ENCODE measurements at regions not wholly inside any gene's neighbourhood (a gene's known extent, or its start where the extent isn't known, plus 50 kb on each side); places are given as distances from the start of the nearest gene placed in this dataset.
"Not testable (repeated sequence)": the region's sequence is repeated elsewhere in the genome, so short reads cannot be mapped to it uniquely, and the experiment has no call there.

DNA sequence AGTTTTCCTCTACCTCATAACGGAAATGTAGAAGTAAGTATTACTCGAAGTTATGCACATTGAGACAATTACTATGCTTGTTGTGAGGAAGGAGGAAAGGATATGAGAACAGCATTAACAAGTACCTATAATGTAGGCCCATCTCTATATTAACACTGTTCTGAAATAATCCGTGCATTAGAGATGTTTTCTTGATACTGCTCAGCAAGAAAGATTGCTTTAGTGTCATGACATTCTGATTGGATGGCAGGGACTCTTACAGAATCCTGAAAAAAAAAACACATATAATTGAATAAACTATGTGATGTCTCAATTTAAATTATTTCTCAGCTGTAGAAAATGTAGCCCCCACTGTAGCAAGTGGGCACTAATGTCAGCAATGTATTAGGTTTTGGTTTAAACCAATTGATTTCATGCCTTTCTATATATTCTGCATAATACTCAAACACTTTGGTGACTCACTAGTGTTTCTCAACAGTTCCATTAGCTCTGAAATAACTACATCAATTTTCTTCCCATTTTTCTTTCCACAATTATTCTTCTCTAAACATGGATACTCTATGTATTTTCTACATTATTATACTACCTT, 598.3 kb upstream of the BCHE start:
- DNase-seq: no peak

GRCh38 chr3:166433060-166433459, 595.8 kb upstream of the BCHE start:
- DNase-seq: no peak

GRCh38 chr3:166425900-166426611, 588.8 kb upstream of the BCHE start:
- no peak for DNase-seq

DNA sequence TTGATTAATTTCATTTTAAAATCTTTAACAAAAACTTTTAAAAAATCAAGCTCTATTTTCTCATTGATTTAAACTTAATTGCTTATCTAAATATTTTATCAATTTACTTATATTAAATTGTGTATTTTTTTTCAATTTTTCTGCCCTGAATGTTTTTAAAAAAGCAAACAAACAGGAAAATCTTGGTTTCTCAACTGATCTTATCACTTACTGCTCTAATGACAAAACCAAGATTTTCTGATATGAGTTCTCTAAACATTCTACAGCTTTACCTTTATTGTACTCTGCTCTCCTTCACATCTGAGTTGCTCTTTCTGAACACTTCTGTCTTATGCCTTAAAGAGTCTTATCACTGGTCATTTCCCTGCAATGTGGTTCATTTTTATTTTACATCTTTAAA, 587.8 kb upstream of the BCHE start:
- no peak for DNase-seq

DNA sequence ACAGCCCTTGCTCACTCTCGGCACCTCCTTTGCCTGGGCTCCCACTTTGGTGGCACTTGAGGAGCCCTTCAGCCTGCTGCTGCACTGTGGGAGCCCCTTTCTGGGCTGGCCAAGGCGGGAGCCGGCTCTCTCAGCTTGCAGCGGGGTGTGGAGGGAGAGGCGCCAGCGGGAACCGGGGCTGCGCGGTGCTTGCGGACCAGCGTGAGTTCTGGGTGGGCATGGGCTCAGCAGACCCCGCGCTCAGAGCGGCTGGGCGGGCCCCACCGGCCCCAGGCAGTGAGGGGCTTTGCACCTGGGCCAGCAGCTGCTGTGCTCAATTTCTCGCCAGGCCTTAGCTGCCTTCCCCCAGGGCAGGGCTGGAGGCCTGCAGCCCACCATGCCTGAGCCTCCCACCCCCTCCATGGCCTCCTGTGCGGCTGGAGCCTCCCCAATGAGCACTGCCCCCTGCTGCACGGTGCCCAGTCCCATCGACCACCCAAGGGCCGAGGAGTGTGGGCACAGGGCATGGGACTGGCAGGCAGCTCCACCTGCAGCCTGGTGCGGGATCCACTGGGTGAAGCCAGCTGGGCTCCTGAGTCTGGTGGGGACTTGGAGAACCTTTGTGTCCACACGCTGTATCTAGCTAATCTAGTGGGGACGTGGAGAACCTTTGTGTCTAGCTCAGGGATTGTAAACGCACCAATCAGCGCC, 586.7 kb upstream of the BCHE start:
- DNase-seq: not testable (repeated sequence)

DNA sequence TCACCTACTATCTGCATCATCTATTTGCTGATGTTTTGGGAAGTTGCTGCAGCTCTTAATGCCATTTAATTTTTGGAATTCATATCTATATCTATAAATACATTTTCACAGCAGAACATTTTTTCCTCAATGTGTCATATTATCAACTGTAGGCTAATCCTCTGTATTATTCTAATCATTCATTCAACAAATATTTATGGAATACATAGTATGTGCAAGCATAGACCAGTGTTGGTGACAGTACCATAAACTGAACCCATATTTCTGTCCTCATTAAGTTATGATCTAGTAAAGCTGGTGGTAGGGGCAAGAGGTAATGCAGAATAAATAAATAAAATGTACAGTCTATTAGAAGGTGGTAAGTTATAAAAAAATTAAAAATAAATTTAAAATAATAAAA, 585.3 kb upstream of the BCHE start:
- no peak for DNase-seq

DNA sequence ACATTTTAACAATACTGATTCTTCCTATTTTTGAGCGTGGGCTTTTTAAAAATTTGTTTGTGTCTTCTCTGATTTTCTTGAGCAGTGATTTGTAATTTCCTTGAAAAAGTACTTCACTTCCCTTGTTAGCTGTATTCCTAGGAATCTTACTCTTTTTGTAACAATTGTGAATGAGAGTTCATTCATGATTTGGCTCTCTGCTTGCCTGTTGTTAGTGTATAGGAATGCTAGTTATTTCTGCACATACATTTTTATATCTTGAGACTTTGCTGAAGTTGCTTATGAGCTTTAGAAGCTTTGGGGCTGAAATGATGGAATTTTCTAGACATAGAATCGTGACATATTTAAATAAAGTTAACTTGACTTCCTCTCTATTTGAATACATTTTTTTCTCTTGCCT, 582.8 kb upstream of the BCHE start:
- DNase-seq: no peak

- no peak for DNase-seq
Measured at GRCh38 chr3:166405896-166406295, 568.7 kb upstream of the BCHE start.

DNA sequence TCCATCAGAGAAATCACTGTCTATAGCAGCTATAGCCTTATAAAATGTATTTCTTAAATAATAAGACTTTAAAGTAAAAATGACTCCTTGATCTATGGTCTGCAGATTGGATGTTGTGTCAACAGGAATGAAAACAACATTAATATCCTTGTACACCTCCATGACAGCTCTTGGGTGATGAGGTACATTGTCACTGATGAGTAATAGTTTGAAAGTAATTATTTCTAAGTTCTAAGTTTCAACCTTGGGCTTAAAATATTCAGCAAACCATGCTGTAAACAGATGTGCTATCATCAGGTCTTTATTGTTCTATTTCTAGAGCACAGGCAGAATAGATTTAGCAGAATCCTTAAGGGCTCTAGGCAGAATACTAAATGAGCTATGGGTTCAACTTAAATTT, 568.2 kb upstream of the BCHE start:
- DNase-seq: no peak

- no peak for DNase-seq
Measured at GRCh38 chr3:166390303-166390702, 553.1 kb upstream of the BCHE start.

DNA sequence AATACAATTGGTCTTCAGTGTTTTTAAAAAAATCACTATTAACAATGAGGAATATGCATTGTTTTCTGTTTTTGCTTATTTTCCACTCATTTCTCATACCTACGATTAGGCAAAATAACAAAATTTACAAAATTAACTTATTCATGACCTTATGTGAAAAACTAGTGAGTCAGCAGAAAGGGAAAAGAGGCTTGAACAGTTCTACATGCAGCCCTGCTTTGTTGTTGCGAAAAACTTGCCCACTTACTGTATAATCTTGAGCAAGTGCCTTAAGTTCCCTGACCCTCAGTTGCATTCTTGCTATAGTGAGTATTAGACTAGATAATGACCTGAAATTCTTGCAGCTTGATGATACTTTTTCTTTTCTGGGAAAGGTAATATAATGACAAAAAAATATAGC, 551.1 kb upstream of the BCHE start:
- DNase-seq: no peak

DNA sequence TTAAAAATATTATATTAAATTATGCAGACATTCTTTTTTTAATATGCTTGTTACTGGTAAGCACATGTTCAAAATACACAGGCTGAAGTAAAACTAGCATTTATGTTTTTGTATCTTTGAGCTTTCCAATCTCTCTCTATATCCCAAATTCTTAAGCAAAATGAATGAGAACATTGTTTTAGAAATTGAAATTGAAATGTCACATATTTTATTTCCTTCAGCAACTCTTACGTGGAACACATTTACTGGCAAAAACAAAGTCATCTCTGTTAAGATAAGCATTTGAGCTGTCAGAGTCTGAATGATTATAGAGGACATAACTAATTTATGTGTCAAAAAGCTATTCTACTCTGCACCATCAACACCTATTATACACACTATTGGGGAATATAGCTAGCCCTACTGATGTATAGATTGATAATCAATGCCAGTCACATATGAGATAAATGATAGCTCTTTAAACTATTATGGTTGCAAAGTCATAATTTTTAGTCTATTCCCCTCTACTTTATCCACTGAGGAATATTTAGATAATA, 535.4 kb upstream of the BCHE start:
- no peak for DNase-seq

DNA sequence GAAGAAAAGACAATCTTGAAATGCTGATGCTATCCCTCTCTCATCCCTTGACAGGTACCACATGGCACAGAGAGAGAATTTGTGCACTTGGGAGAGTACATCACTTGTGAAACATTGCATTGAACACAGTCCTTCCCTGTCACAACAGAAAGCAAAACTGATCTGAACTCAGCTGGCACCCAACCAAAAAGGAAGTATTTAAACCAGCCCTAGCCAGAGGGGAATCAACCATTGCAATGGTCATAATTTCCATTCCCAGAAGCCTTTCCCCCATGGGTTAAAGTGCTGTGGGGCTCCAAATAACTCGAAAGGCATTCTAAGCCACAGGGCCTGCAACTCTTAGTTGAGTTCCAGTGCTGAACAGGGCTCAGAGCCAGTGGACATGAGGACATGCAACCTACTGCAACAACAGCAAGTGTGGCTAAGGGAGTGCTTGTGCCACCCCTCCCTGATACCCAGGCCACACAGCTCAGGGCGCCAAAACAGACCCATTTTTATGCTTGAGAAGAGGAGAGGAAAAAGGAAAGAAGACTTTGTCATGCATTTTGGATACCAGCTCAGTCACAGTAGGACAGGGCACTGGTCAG, 530.8 kb upstream of the BCHE start:
- no peak for DNase-seq

GRCh38 chr3:166362698-166363097, 525.5 kb upstream of the BCHE start:
- DNase-seq: no peak

DNA sequence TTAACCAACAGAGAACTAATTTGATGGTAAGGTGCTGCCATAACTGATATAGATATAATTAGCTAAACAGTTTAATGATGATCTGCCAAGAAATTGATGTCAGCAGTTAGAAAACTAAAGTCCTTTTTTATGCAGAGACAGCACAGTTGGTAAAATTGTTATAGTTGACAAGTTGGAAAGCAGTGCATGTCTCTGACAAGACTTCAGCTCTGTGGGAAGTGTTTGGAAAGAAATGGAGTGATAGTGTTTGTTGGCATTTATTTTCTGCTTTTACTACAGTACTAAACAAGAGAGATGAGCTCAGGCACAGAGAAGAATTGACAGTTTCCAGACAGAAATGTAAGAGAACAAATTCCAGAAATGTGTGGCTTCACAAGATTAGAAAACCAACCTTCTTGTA, 523.5 kb upstream of the BCHE start:
- no peak for DNase-seq

GRCh38 chr3:166351461-166351860, 514.2 kb upstream of the BCHE start:
- DNase-seq: no peak

DNA sequence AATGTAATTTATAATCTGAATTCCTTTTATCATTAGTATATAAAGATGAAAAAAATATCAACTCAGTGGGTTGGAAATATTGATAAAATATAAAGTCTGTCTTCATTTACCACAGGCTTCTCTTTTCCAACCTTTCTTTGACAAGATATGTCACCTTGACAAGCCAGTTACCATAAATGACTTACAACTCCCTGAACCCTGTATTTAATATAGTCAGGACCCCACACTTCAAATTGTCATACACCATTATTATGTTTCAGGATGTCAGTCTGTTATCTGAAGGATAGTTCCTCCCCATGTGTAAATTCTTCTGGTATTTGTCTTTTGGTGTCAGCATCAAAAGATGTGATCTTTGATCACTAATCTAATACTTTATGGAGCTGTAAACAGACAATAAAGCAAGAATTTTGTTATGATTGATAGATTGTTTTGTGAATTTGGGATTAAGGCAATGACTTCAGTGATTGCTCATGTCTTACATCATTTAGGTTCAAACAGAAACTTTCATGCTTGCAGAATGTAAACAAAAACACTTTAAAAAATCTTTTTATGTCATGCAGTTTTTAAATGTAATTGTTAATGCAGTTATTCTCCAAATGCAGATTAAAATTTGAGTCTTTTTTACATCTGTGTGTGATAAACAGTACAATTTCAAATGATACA, 503.5 kb upstream of the BCHE start:
- no peak for DNase-seq

GRCh38 chr3:166324401-166324800, 487.2 kb upstream of the BCHE start:
- DNase-seq: no peak

GRCh38 chr3:166322391-166322790, 485.2 kb upstream of the BCHE start:
- no peak for DNase-seq

DNA sequence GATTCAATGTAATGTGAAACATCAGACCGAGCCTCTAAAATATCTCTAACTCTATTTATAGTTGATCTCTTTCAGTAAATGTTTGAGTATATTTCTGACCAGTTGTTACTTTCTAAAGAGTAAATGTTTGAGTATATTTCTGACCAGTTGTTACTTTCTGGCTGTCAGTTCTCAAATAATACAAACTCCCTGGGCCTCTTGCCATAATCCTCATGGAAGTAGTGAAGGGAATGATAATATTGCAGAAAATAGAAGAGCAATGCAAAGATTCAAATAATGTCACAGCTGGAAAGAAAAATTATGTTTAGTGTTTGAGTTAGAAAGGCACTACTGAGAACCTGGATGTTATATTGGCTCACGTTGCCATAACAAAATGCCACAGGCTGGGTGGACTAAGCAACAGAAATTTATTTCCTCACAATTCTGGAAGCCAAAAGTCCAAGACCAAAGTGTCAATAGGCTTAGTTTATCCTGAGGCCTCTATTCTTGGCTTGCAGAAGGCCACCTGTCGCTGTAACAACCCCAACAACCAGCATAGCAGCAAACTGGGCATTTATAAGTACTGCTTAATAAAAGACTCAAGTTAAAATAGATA, 470.6 kb upstream of the BCHE start:
- no peak for DNase-seq

DNA sequence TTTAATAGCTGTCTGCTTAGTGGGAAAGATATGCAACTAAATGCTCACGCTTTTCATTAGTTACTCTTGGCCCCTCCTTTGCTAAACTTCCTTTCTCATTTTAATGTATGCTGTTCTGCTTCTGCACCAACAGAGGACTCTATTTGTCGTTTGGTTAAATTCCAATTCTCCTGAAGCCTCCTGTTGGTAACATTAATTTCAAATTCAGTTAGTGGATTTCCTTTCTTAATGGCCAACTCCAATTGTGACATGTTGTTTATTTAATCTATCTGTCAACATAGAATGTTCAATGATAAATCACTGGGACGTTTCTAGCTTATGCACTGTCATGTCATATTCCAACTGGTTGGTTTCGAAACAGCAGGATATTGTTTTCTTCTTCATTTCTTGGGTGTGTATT, 467.4 kb upstream of the BCHE start:
- DNase-seq: no peak

DNA sequence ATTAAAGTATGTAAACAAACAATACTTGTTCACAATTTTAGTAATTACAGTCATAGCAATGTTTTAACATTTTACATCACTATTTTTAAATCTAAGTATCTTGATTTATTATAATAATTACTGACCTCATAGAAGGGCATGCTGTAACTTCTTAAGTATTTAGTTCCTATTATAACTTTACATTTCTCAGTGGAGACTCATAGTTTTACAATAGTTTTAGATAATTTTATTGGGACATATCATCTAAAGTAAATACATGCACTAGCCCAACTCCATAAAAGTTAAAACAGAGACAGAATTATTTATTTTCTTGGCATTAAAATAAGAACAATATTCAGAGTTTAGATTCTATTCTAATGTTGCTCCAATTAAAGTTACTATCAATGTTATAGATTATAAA, 466.5 kb upstream of the BCHE start:
- no peak for DNase-seq

DNA sequence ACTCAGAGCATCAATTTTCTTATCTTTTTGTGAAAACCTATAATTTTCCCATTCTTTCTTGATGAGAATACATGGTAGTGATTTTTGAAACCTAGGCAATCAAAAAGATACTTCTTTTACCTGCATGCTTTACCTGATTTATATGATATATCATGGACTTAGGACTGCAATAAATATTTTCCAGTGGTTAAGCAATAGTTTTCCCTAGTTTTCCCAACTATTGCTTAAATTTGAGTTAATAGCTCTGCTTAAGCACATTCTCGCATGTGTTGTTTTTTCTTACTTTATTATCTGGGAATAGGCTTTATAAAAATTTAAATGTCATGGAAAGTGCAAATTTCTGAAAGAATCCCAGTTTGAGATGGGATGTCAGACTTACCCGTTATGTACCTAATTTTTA, 465.1 kb upstream of the BCHE start:
- no peak for DNase-seq

Measured in femur (tissue), 1 donor.